Parathyroid adenoma (tissue), 2 donors: ENCODE measurements at regions not wholly inside any gene's neighbourhood (a gene's known extent, or its start where the extent isn't known, plus 50 kb on each side); places are given as distances from the start of the nearest gene placed in this dataset.
A peak's percentile ranks its signal among the peaks of the same experiment; 100 is the strongest.

ENCODE experiments used
- H2AFZ ChIP-seq: fragments of 300-600 bp; sonication (generic); one replicate; pipeline ENCODE4 v1.7.0; 2017; ENCODE audit warnings: antibody characterized with exemption, mild to moderate bottlenecking
- H3K27ac ChIP-seq: fragments of 300-600 bp; sonication (generic); one replicate; pipeline ENCODE4 v1.7.0; 2017
- H3K27me3 ChIP-seq: fragments of 300-600 bp; sonication (generic); one replicate; pipeline ENCODE4 v1.7.0; 2017; ENCODE audit warnings: low read length; ENCODE audit not compliant: control insufficient read depth, insufficient read depth
- H3K36me3 ChIP-seq: fragments of 300-600 bp; sonication (generic); one replicate; pipeline ENCODE4 v1.7.0; 2017; ENCODE audit warnings: low read length; ENCODE audit not compliant: control insufficient read depth, insufficient read depth
- H3K4me1 ChIP-seq: fragments of 300-600 bp; sonication (generic); one replicate; pipeline ENCODE4 v1.7.0; 2017; ENCODE audit warnings: control low read depth
- H3K4me2 ChIP-seq: fragments of 300-600 bp; sonication (generic); one replicate; pipeline ENCODE4 v1.7.0; 2017; ENCODE audit warnings: low read length
- H3K4me3 ChIP-seq: fragments of 300-600 bp; sonication (generic); one replicate; pipeline ENCODE4 v1.7.0; 2017; ENCODE audit warnings: low read depth, low read length
- H3K79me2 ChIP-seq: fragments of 300-600 bp; sonication (generic); one replicate; pipeline ENCODE4 v1.7.0; 2017; ENCODE audit warnings: control low read depth
- H3K9ac ChIP-seq: fragments of 300-600 bp; sonication (generic); one replicate; pipeline ENCODE4 v1.7.0; 2017; ENCODE audit warnings: mild to moderate bottlenecking
- H3K9me3 ChIP-seq: fragments of 300-600 bp; sonication (generic); one replicate; pipeline ENCODE4 v1.7.0; 2017; ENCODE audit warnings: low read length; ENCODE audit not compliant: control insufficient read depth
- CTCF ChIP-seq: fragments of 300-600 bp; sonication (generic); IDR thresholded peaks from one replicate; pipeline ENCODE4 v1.7.0; 2017; ENCODE audit warnings: antibody characterized with exemption, mild to moderate bottlenecking
- donor health status: primary hyperparathyroidism.

GRCh38 chr14:65243766-65244442, 141.6 kb upstream of the MAX start:
- Histone ChIP-seq H3K4me2 (no peak overlapping the region), H3K36me3 (no peaks in the 10 kb centered on the region), H3K9ac (no peak overlapping the region), H3K27ac (no peak overlapping the region), H3K4me3 (no peak overlapping the region), H2AFZ (peak overlapping the region; percentile 84), H3K9me3 (no peaks in the 10 kb centered on the region), H3K27me3 (no peaks in the 10 kb centered on the region), H3K4me1 (peaks cover 20% of the 10 kb centered on the region), H3K79me2 (no peaks in the 10 kb centered on the region)
- no peak for TF ChIP-seq CTCF

GRCh38 chr14:65249471-65250161, 147.3 kb upstream of the MAX start:
- no peaks in the 10 kb centered on the region for H3K36me3 ChIP-seq
- no peaks in the 10 kb centered on the region for H3K27me3 ChIP-seq
- H3K4me2 ChIP-seq, result no peak overlapping the region
- TF ChIP-seq CTCF, result no peak
- H2AFZ ChIP-seq, result peak overlapping the region; percentile 45
- peaks cover 20% of the 10 kb centered on the region for H3K4me1 ChIP-seq
- no peaks in the 10 kb centered on the region for H3K79me2 ChIP-seq
- H3K27ac ChIP-seq, result no peak overlapping the region
- no peak overlapping the region for H3K9ac ChIP-seq
- no peaks in the 10 kb centered on the region for H3K9me3 ChIP-seq
- no peak overlapping the region for H3K4me3 ChIP-seq

- H3K36me3 ChIP-seq, result no peaks in the 10 kb centered on the region
- H3K4me1 ChIP-seq, result peaks cover 23% of the 10 kb centered on the region
- no peaks in the 10 kb centered on the region for H3K79me2 ChIP-seq
- no peak overlapping the region for H3K9ac ChIP-seq
- H2AFZ ChIP-seq, result no peak overlapping the region
- H3K4me3 ChIP-seq, result no peak overlapping the region
- TF ChIP-seq CTCF, result no peak
- H3K4me2 ChIP-seq, result no peak overlapping the region
- no peaks in the 10 kb centered on the region for H3K27me3 ChIP-seq
- no peaks in the 10 kb centered on the region for H3K9me3 ChIP-seq
- no peak overlapping the region for H3K27ac ChIP-seq
Measured at GRCh38 chr14:65250162-65250495, 147.8 kb upstream of the MAX start.

DNA sequence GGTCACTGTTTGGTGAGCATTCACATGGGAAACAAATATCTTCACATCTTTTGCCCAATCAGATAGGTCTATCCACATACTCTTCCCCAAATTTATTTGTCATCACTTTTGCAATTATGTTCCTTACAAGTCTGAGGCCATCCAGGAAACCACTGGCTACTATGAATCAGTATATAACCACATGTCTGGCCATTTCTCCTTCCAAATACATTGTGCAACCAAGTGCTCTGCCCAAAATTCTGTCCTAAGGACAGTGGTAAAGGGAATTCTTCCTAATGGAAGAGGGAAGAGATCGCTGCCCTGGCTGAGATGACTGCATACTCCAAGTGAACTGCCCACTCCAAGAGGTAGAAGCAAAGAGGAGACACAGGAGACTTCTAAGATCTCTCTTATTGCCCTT, 148.9 kb upstream of the MAX start:
- Histone ChIP-seq H3K4me2 (no peak overlapping the region), H3K36me3 (no peaks in the 10 kb centered on the region), H3K4me1 (peaks cover 28% of the 10 kb centered on the region), H2AFZ (no peak overlapping the region), H3K27ac (no peak overlapping the region), H3K9ac (no peak overlapping the region), H3K4me3 (no peak overlapping the region), H3K79me2 (no peaks in the 10 kb centered on the region), H3K27me3 (no peaks in the 10 kb centered on the region), H3K9me3 (no peaks in the 10 kb centered on the region)
- no peak for TF ChIP-seq CTCF
